ENCODE measurements at regions not wholly inside any gene's neighbourhood (a gene's known extent, or its start where the extent isn't known, plus 50 kb on each side); places are given as distances from the start of the nearest gene placed in this dataset.
"Not testable (repeated sequence)": the region's sequence is repeated elsewhere in the genome, so short reads cannot be mapped to it uniquely, and the experiment has no call there.

DNA sequence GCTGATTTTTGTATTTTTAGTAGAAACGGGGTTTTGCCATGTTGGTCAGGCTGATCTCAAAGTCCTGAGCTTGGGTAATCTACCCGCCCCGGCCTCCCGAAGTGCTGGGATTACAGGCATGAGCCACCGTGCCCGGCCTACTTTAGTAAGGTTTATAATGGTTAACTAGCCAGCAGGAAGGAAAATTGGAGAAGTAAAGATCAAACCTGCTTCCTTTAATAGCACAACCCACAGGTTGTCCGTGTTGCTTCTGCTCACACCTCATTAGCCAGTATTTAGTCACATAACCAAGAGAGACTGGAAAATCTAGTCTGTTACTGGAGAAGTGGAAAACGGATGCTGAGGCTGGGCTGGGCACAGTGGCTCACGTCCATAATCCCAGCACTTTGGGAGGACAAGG is 51.9 kb upstream of the TBL1XR1 start:
- no peak for DNase-seq (ENCODE audit: low spot score)

DNA sequence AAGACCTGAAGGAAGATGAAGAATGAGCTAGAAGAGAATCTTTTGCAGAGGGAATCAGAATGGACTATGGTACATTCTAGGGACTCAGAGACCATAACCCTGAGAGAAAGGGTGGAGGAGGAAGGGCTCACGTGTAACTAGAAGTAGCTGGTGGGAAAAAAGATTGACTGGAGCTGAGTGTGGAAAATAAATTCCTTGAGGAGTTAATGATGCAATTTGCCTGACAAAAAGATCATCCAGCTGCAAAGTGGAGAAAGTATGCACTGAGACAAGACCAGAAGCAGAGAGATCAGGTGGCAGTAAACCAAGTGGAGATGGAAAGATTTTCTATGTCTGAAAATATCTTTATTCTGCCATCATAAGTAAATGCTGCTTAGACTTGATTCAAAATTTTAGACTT is 52.9 kb upstream of the TBL1XR1 start:
- DNase-seq (ENCODE audit: low spot score): no peak

DNA sequence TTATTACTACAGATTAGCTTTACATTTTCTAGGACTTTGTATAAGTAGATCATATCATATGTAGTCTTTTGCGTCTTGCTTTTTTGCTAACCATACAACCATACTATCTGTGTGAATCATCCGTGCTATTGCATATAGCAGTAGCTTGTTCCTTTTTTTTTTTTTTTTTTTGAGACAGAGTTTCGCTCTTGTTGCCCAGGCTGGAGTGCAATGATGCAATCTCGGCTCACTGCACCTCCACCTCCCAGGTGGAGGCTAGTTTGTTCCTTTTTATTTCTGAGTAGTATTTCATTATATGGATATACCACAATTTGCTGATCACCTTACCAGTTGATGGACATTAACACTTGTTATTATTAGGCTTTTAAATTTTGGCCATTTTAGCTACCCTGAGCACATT is 54.5 kb upstream of the TBL1XR1 start:
- DNase-seq (ENCODE audit: low spot score): no peak

DNA sequence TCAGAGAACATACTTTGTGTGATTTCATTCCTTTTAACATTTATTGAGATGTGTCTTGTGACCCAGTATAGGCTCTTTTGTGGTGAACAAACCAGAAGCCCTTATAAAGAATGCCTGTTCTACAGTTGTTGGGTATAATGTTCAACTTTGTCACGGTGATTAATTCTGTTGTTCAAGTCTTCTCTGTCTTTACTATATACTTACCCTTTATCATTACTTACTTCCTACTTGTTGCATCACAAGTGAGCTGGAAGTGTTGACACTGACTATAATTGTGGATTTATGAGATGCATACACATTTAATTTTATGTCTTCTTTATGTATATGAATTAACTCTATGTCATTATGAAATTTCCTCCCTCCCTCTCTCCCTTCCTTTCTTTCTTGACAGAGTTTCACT is 59.7 kb upstream of the TBL1XR1 start:
- DNase-seq (ENCODE audit: low spot score): no peak

DNA sequence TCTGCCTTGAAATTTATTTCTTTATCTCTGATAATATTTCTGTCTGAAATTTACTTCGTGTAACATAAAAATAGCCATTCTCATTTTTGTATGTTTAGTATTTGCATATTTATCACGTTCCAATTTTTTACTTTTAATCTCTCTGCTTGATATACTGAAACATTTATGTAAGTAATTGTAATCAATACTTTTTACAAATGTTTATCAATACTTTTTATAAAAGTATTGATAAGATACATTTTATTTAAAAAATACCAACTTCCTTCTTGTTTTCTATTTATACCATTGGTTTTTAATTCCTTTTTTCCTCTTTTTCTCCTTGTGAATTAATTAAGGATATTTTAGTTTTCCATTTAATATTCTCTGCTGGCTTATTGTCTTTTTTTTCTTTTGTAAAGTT is 60.3 kb upstream of the TBL1XR1 start:
- no peak for DNase-seq (ENCODE audit: low spot score)

DNA sequence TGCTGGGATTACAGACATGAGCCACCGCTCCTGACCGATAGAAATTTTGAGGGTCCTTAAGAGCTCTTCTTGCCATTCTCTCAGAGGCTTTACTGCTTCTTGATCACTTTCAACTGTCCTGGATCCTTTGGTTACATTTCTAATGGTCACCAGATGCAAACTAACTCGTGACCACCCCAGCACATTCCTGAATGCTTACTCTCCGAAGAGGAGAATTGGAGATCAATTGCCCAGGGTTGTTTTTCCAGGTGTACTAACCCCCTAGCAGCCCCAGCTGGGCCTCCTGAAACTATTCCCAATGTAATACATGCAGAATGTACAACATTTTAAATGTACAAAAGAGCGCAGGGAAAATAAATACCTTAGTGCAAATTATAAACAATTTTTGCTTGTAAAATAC is 65.1 kb upstream of the TBL1XR1 start:
- no peak for DNase-seq (ENCODE audit: low spot score)

DNA sequence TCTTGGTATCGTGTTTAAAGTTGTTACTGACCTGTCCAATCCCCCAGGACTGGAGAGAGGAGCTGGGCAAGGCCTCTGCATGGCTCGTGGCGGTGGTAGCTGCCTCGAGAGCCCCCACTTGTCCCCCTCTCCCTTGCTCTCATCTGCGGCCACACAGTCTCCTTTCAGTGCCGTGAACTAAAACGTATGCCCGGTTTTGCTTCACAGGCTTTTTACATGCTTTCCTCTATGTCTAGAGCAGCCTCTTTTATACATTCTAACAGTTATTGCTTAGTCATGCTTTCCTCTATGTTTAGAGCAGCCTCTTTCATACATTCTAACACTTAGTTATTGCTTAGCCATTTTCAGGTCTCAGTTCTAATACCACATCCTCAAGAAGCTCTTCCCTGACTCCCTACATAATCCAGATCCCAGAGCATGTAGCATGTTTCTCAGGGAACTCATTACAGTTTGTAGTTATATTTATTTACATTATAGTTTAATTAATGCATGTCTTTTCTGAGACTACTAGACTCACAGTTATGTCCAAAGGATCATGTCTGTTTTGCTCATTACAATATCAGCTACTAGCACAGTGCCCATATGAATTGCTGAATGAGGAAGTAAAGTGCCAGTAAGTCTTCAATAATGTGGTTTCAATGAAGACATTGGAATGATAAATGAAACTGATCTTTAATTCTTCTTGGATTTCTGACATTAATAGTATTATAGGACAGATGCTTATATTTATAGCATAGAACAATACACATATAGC is 66.5 kb upstream of the TBL1XR1 start:
- DNase-seq (ENCODE audit: low spot score): no peak

DNA sequence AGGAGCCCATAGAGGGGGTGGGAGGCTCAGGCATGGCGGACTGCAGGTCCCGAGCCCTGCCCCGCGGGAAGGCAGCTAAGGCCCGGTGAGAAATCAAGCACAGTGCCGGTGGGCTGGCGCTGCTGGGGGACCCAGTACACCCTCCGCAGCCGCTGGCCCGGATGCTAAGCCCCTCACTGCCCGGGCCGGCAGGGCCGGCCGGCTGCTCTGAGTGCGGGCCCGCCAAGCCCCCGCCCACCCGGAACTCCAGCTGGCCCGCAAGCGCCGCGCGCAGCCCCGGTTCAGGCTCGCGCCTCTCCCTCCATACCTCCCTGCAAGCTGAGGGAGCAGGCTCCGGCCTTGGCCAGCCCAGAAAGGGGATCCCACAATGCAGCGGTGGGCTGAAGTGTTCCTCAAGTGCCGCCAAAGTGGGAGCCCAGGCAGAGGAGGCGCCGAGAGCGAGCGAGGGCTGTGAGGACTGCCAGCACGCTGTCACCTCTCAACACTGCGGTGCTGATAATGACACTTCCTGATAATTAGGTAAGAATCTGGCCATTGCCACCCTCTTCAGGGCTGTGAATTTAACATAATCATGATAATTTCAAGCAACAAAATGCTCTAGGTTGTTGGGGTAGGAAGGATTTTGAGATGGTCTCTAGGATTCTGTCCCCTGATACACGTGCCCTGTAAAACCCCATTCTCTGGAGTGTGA is 74.7 kb upstream of the TBL1XR1 start:
- not testable (repeated sequence) for DNase-seq (ENCODE audit: low spot score)

DNA sequence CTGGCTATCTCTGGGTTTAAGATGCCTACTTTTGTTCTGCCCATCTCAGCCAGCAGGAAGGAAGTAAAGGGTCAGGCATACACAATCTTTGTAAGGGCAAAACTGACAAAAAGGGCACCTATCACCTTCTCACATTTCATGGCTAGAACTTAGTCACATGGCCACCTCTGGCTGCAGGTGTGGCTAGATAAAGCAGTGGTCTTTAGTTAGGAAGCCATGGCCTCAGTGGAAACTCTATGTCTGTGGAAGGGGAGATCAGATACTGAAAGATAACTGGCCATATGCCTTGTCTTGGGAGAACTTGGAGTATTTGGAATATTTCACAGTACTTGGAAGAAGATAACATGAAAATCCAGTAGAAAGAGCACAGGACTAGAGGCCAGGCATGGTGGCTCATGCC is 80.7 kb upstream of the TBL1XR1 start:
- no peak for DNase-seq (ENCODE audit: low spot score)

DNA sequence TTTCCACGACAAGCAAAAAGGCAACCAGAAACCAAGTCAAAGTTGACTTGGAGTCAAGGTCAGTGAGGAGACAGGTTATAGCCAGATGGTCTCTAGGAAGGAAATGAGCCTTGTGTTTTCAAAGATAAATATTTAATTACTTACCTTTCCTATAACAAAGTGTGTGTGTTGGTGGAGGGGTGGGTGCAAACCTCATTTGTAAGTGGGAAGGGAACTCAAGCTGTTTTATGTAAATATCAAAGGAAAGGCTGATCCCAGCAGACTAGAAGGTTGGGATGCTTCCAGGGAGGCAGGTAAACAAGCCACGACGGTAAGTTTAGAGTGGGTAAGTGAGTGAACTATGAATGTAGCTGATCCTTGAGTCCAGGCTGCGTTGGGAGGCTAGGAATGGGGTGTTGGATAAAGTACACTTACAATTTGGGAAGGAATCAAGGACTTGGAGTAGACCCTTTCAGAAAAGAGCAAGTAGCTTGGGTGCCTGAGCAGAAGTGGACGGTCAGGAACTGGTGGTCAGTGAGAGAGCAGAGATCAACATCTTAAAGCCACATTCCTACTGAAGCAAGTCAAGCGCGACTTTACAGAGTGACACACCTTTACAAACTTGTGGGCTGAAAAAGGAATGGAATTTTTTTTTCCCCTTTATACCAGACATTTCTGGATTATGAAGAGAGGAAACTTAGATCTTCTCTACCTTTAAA is 82.0 kb upstream of the TBL1XR1 start:
- no peak for DNase-seq (ENCODE audit: low spot score)

DNA sequence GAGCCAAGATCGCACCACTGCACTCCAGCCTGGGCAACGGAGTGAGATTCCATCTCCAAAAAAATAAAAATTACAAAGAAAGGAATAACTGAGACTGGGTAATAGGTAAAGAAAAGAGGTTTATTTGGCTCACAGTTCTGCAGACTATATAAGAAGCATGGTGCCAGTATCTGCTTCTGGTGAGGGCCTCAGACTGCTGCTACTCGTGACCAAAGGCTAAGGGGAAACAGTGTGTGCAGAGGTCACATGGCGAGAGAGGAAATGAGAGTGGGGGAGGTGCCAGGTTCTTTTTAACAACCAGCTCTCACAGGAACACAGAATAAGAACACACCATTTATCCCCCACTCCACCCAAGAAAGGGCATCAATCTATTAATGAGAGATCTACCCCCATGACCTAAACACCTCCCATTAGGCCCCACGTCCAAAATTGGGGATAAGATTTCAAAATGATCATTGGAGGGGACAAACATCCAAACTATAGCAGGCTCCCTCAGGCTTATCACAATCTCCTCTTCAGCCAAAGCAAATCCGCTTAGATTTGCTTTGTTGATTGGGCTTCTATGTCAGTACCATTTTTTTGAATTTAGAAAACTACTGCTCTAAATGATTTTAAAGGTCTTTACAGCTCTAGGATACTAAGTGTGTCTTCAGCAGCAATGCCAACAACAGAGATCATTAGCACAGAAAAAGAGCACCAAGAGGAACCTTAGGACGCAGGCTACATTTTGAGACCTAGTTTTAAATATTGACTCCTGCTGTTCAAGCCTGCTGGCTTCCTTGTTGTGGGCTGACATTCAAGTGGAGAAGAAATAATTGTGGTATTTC is 84.2 kb upstream of the TBL1XR1 start:
- no peak for DNase-seq (ENCODE audit: low spot score)

DNA sequence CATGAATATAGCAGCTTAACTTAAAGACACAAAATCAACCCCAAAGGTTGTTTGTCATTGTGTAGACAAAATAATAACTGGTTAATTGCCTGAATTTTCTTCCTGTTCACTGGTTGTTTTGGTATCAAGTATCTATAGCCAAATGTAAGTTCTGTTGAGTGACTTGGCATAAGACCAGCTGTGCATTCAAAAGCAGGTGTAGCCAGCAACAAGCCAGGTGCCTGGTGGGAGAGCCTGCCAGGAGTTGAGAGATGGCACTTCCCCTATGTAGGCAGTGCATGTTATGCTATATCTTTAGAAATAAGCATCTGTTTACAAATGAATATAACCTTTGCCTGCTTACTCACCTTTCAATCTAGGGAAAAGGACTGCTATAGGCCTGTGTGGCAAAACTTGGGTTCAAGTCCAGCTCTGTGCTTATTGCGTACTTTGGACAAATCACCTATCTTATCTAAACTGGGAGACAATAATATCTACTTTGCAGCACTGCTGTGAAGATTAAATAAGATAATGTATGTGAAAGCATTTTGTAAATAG is 84.9 kb upstream of the TBL1XR1 start:
- DNase-seq (ENCODE audit: low spot score): no peak

DNA sequence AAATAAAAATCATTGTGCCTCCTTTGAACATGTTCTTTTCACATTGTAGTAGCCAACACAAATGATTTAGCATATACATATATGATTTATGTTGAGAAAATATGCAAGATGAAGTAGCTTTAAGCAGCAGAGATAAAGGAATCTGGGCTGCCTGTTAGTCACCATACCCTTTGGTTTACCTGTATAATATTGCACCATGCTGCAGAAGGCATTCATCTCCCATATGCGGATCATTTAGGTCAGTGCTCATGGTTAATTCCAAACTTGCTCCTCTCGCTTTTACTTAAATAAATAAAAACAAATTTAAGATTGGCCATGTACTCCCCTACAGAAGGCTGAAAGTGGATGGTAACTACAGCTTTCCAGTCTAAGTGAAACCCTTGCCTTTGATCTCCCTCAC is 86.7 kb upstream of the TBL1XR1 start:
- DNase-seq (ENCODE audit: low spot score): no peak

DNA sequence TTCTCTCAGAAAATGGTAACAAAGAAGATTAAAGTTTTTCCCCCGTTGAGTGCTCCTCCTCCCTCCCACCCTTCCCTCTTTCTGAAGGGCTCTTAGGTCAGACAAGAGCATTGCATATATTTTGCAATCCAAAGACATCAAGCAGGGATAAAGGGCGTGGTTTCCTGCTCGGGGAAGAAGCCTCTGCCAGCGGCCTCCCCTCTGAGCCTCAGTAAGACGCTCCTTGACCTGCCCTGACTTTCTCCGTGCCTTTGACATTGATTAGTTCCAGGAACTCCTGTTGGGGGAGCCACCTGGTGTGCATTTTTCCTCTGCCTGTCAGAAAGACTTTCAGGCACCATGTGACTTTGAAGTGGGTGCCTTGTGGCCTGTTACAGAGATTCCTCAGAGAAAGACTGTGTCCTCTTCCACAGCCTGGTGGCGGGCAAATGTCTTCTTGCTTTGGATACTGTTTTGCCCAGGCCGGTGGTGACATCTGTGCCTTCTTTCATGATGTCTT is 87.2 kb upstream of the TBL1XR1 start:
- peak; percentile 93 for DNase-seq (ENCODE audit: low spot score)

DNA sequence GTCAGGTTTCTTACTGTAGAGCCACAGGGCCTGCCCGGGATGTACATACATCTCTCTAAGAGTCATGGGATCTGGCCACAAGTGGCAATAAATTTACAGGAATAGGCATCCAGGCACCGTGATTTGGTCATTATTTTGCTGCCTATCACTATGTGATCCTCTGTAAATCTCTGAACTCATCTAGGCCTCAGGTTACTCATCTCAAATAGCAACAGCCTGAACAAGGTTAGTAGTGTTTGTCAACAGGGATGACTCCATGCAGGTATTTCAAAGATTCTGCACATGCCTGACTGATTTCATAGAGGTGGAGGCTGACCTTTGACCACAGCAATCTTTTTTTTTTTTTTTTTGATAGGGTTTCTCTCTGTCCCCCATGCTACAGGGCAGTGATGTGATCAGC is 88.8 kb upstream of the TBL1XR1 start:
- DNase-seq (ENCODE audit: low spot score): no peak

DNA sequence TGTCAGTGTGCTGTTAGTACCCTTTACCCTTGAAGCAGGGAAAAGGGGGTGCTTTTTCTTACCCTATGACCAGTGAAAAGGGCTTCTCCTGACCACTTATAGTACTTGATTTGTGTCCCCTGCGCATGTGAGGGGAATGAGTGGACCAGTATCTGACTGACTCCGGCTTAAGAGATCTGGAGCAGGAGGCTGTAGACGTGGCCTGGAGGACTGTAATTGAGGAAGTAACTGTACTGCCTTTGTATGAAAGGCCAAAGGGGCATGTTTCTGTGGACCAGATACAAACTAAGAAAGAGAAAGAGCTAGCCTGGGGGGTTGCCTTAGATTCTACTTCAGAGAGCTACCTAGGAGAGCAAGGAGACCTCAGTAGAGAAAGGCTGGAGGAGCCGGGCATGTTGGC is 89.9 kb upstream of the TBL1XR1 start:
- no peak for DNase-seq (ENCODE audit: low spot score)

DNA sequence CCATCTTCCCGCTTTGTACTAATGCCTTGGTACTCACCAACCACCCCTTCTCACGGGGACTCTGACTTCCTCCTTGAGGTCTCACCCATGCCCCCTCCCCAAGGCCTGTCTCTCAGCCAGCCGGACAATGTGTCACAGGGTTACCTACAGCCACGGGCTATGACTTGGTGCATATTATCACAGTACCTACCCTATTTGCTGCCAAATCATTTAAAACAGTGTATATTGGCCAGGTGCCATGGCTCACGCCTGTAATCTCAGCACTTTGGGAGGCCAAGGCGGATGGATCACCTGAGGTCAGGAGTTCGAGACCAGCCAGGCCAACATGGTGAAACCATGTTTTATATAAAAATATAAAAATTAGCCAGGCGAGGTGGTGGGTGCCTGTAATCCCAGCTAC is 93.4 kb upstream of the TBL1XR1 start:
- no peak for DNase-seq (ENCODE audit: low spot score)

DNA sequence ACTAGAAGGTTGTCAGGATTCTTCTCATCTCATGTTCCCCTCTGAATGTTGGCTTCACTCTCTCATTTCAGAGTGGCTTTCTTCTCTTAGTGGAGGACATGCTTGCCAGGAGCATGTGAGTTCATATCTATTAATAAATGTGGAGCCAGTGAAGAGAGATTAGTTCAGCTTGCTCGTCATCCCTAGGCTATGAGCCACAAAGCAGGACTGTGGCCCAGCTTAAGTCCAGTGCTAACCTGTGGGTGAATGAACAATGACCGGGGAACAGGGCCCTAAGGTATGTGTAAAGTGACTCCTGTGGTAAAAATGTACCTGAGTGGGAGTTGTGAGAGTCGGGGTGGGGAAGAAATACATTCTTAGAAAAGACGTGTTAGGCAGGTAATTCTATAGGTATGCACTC is 96.9 kb upstream of the TBL1XR1 start:
- no peak for DNase-seq (ENCODE audit: low spot score)

DNA sequence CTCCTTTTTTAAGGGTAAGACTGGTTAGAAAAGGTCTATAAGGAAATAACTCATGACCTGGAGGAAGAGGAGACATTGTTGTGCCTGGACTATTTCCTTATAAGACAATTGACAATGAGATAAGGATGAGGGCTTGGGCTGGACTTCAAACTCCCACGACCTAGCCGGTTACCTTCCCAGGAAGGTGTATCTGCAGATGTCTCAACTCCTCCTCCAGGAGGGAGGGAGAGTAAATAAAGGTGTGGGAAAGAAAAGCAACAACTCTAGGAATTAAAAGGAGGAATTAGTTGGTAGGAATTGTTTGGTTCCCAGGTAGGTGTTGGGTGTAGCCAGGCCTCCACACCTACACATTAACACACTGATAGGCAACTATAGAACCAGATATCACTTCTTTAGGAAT is 97.8 kb upstream of the TBL1XR1 start:
- DNase-seq (ENCODE audit: low spot score): no peak

DNA sequence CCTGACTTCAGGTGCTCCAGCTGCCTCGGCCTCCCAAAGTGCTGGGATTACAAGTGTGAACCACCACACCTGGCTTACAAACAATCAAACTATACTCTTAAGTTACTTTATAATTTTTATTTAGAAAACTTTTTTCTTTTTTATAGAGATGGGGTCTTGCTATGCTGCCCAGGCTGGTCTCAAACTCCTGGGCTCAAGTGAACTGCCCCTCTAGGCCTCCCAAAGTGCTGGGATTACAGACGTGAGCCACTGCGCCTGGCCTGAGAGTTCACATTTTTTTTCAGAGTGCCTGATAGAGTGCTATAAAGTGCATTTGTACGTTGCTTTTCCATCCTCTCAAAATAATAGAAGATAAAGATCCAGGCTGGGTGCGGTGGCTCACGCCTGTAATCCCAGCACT is 102.0 kb upstream of the TBL1XR1 start:
- no peak for DNase-seq (ENCODE audit: low spot score)

DNA sequence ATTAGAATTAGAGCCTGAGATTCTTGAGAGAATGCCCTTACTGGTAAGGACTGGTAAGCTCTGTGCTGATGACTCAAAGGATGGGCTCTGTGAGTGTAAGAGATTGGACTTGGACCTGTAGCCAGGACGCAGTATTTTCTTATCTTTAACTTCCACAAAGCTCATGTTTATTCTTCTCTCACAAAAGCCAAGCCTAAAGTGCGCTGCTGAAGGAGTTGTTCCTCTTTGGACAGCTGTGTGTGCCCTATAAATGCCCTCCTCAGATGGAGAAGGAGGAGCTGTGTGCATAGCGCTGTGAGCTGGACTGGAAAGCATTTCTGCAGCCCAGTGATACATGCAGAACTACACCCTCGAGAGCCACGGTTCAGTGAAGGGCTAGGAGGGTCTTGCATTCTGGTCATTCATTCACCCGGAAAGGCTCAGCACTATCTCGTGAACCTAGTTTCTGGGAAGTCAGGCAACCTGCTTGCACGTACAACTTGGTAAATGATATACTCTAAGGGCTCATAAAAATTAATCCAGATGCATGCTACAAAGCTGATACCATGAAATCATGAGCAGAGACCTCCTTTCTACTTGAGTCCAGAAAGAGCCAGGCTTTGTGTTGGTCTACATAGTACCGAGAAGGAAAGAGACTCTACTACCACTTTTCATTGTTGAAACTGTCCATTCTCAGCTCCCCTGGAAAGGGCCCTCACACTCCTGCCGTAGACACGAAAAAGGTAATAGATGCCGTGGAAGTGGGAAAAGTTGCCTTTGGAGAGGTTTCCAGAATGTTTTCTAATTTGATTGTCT is 103.0 kb upstream of the TBL1XR1 start:
- no peak for DNase-seq (ENCODE audit: low spot score)
